NCI-H2171 (cell line): ENCODE measurements at regions not wholly inside any gene's neighbourhood (a gene's known extent, or its start where the extent isn't known, plus 50 kb on each side); places are given as distances from the start of the nearest gene placed in this dataset.

ENCODE experiments used
- DNase-seq: peaks from one replicate; lab custom pipeline; 2025; lab: John Stamatoyannopoulos, UW

DNA sequence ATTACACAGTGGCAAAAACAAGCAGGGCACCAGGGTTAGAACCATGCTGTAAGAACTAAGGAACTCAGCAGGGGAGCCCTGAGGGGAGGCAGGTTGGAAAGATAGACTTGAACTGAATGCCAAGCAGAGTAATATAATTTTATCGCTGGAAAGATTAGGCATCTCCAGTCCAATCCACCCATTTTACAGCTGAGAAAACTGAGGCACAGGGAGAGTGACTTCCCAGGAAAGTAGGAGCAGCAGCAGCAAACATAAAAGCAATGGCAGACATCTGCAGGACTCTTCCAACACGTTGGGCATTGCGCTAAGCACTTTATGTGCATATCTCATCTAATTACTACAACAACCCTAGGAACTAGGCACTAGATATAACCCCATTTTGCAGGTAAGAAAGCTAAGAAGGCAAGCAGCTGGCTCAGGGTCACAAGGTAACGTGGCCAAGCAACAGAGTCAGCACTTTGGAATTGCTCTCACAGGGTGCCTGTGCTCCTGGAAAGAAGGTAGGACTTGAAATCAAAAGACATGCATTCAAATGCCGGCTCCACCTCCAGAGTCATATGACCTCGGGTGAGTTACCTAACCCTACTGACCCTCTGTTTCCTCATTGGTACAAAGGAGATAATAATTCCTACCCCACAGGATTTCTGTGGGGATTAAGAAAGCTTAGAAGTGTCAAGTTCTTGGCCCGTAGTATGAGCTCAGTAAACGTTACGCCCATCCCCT lies 215.3 kb downstream of the BARX2 start:
- no peak for DNase-seq

GRCh38 chr11:129591527-129591926 lies 215.9 kb downstream of the BARX2 start:
- DNase-seq = no peak

GRCh38 chr11:129592191-129592590 lies 216.5 kb downstream of the BARX2 start:
- DNase-seq = no peak

GRCh38 chr11:129593098-129593497 lies 217.4 kb downstream of the BARX2 start:
- no peak for DNase-seq

DNA sequence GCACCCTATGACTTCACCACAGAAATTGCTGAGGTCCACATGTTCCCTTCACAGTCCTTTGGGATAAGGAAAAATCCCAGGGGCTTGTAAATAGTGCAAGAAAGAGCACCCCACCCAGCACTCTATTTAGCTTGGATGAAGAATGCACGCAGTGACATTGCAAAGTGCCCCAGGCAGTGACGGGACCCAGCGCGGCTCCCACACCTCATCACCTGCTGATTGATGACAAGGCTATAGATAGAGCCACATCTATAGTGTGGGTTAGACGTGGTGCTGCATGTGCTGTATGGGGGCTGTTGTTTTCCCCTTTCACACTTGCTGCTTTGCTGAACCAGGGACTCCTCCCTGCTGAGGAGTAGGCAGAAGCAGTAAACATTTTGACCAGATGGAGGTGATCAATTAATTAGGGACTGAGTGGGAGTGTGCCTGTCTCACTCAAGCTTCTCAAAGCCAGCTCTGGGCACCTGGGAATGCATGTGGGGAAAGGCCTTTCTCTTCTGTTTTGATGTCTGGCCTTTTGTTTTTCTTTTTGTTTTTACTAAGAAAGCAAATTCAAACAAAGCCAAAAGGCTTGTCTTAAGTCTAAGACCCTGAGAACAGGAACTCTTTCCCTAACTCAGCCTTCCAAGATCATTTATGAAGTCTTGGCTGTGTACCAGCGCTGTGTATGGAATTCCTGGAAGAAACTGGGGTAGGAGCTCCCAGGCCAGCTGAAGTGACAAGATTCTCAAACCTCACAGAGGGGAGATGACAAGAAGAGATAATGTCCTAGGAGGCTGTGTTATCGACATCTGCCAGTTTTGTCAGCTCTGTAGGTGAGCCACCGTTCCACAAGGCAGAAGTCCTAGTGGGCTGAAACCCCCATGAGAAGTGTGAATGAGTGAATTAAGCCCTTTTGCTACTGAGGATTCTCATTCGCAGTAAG lies 219.7 kb downstream of the BARX2 start:
- no peak for DNase-seq

DNA sequence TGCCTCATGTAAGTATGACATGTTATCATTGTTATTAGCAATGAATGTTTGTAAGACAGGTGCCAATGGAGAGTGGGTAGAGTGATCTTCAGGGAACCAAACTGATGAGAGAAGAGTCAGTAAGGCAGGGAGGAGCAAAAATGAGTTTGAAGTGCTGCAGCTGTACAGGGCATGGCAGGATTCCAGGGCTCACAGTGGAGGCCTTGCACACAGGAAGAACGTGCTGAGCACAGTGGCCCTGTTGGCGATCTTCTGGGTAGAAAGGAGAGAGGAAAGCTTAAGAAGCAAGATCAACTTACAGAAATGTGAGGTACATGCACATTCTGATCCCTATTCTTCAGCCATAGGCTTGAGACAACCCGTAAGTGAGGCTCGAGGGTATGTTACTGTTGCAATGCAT lies 219.3 kb upstream of the TMEM45B start:
- DNase-seq = no peak

DNA sequence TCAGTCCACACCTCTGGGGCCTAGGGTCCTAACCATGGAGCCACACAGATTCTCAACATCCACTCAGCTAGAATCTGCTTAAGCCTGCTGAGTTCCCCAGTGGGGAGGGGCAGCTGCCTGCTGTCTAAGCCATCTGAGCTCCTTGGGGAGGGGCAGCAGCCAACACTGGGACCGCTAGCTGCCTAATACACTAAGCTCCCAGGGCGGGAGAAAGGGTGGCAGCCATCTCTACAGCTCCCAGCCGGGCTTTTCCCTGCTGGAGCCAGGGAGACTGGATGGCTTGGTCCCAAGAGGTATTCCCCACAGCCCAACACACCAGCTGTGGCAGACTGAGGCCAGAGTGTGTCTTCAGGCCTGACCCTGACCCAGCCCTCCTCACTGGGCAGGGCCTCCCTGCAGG lies 217.3 kb upstream of the TMEM45B start:
- DNase-seq = no peak

DNA sequence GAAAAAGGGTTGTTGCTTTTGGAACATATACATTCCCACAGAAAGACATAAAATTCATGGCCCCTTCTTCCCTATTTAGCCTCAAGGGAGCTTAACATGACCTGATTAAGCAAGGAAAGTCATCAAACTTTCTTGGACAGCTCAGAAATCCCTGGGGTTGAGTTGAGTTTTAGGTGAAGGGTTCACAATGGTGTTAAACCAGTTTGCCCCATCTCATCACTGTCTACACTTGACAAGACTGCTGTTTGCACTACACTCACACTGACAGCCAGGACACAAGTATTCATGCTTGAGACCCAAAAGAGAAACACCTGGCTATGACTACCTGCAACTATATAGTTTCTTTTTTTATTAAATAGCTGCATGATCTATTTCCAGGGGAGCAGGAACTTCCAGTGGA lies 209.8 kb upstream of the TMEM45B start:
- DNase-seq = no peak

- no peak for DNase-seq
Measured at GRCh38 chr11:129608711-129609110, 206.9 kb upstream of the TMEM45B start.

DNA sequence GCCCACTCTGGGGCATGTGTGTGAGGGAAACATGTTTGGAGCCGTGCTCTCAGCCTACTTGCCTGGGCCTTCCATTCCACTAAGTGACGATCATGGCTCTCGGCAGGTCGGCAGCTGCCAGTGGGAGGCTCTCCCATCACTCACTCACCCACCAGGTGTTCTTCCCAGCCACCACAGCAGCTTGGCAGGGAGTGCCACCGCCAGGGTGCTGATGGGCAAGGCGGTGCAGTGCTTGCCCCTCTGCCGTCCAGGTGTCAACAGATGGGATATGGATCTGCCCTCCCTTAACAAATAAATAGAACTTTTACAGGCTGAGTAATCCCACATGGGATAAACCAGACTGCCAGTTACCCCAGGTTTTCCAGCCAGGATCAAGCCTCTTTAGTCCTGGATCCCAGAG lies 205.5 kb upstream of the TMEM45B start:
- no peak for DNase-seq

GRCh38 chr11:129610545-129610944 lies 205.1 kb upstream of the TMEM45B start:
- no peak for DNase-seq

GRCh38 chr11:129611661-129612446 lies 203.8 kb upstream of the TMEM45B start:
- no peak for DNase-seq

GRCh38 chr11:129612447-129612961 lies 203.1 kb upstream of the TMEM45B start:
- no peak for DNase-seq

DNA sequence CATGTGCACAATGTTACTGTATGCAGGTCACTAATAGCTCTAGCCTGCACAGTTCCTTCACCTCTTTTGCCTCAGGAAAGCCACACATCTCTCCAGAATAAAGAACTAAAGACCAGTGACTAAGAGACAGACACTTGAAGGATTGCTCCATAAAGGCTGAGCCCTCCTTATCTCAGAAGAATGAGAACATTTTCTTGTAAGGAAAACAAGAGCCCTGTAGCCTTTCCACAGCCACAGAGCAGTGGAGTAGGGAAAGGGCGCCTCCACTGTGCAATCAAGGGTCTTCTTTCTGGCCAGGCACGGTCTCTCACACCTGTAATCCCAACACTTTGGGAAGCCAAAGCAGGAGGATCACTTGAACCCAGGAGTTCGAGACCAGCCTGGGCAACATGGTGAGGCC lies 202.6 kb upstream of the TMEM45B start:
- no peak for DNase-seq

DNA sequence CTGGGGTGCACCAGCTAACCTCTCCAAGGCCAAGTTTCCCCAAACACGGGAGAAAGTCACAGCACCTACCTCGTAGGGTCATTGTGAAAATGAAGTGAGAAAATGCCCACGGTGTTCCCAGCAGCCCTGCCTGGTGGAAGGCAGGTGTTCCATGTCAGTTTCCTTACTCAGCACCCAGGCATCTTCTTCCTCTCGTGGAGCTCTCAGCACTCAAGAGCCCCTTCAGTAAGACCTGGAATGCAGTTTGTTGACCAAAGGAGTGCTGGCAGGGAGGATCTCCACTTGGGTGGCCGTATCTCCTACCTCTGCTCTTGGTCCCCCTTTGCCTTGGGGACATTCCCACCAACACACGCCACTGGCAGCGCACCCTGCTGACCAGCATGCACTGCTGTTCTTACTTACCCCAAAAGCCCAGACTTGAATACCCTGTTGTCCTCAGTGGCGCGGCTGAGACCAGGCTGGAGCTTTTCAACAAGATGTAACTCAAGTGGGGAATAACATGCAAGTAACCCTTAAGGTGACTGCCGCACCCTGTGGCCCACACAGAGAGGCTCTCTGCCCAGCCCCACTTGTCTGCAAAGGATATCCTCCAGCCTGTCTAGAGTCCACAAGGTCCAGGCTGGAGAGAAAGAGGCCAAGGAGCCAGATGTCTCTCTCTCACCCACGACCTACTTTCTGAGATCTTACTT lies 201.2 kb upstream of the TMEM45B start:
- no peak for DNase-seq

DNA sequence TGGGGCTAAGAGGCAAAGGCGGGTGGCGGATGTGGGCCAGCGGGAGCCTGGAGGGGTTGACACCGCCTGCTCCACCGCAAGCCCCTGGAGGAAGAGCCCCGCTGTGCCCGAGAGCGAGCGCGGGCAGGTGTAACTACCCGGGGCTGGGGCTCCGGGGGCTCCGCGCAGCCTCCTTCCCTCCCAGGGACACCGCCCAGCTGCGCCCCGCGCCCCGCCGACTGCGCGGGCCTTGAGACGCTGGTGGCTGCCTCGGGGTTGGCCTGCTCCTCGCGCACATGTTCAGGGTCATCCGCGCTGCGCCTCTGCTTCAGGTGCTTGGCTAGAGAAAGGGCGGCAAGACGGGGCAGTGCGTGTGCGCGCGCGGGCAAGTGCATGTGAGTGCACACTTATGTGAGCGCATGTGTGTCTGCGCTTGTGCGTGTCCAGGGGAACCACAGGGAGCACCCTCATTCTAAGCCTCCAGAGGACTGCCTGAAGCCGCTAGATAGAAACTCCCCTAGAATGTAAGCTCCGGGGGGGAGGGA lies 197.5 kb upstream of the TMEM45B start:
- no peak for DNase-seq

- DNase-seq = no peak
Measured at GRCh38 chr11:129620237-129621104, 195.2 kb upstream of the TMEM45B start.

DNA sequence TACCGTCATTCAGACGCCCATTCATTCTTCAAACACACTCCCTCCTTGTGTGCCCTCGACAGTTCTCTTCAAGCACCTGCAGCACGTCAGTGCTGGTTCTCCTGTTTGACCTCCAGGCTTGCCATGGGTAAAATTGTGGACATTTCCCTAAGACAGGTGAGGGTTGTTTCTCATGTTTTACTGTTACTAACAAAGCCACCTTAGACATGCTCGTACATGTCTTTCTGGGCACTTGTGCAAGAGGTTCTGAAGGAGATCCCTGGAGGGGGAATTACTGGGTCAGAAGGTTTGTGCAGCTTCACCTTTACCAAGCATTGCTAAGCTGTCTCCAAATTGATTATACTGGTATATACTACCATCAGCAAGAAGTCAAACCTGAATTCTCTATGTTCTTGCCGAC lies 189.7 kb upstream of the TMEM45B start:
- no peak for DNase-seq

GRCh38 chr11:129631201-129631600 lies 184.4 kb upstream of the TMEM45B start:
- DNase-seq = no peak

- no peak for DNase-seq
Measured at GRCh38 chr11:129636926-129637325, 178.7 kb upstream of the TMEM45B start.
